CD4-positive, CD25-positive, alpha-beta regulatory T cell (primary cell): ENCODE measurements at regions not wholly inside any gene's neighbourhood (a gene's known extent, or its start where the extent isn't known, plus 50 kb on each side); places are given as distances from the start of the nearest gene placed in this dataset.

Experiments
- ATAC-seq, 2 donors: fragments of 150-1000 bp; cut with Tn5 transposase; one replicate each; pipeline ENCODE4 v1.10.0; 2021; ENCODE audit warnings: low read depth in 2 of 2, moderate number of reproducible peaks in 2 of 2, moderate library complexity in 1 of 2
- DNase-seq, 3 donors: peaks; one replicate each; pipeline versions ENCODE4 v3.0.0 to v3.0.0-alpha.2; 2012 to 2022; ENCODE audit warnings: mixed read lengths in 1 of 3
- H3K27ac ChIP-seq: one replicate; pipeline ENCODE4 v1.7.0; 2013; ENCODE audit warnings: mild to moderate bottlenecking, low read length; ENCODE audit not compliant: insufficient read depth, poor library complexity, severe bottlenecking
- H3K27me3 ChIP-seq: one replicate; pipeline ENCODE4 v1.7.0; 2013; ENCODE audit warnings: low read length; ENCODE audit not compliant: control insufficient read depth, insufficient read depth
- H3K36me3 ChIP-seq: one replicate; pipeline ENCODE4 v1.7.0; 2013; ENCODE audit warnings: mild to moderate bottlenecking, low read length, moderate library complexity; ENCODE audit not compliant: control insufficient read depth, insufficient read depth
- H3K4me1 ChIP-seq: 2 replicates; pipeline ENCODE4 v1.7.0; 2013; ENCODE audit warnings: mild to moderate bottlenecking, low read length; ENCODE audit not compliant: insufficient read depth, control insufficient read depth, poor library complexity, severe bottlenecking
- H3K4me3 ChIP-seq: one replicate; pipeline ENCODE4 v1.7.0; 2013; ENCODE audit warnings: low read depth, mild to moderate bottlenecking, low read length, moderate library complexity
- H3K9me3 ChIP-seq, 2 experiments: 1 replicate in 1 of 2; 2 replicates in 1 of 2; pipeline ENCODE4 v1.7.0; 2013; ENCODE audit warnings: low read length in 2 of 2, mild to moderate bottlenecking in 1 of 2, moderate library complexity in 1 of 2; ENCODE audit not compliant: control insufficient read depth in 2 of 2
- H3K27ac Mint-ChIP-seq, 3 donors: one replicate each; pipeline ENCODE4 v1.8.0; 2020 to 2022; ENCODE audit warnings: mild to moderate bottlenecking in 3 of 3, mixed read lengths in 3 of 3, moderate library complexity in 2 of 3
- H3K27me3 Mint-ChIP-seq: one replicate; pipeline ENCODE4 v1.8.0; 2022; ENCODE audit warnings: mild to moderate bottlenecking, mixed read lengths
- H3K36me3 Mint-ChIP-seq: one replicate; pipeline ENCODE4 v1.8.0; 2020; ENCODE audit warnings: mixed read lengths
- H3K4me1 Mint-ChIP-seq, 4 donors: one replicate each; pipeline ENCODE4 v1.8.0; 2020 to 2022; ENCODE audit warnings: mixed read lengths in 4 of 4, mild to moderate bottlenecking in 1 of 4
- H3K4me3 Mint-ChIP-seq, 4 donors: one replicate each; pipeline ENCODE4 v1.8.0; 2020 to 2022; ENCODE audit warnings: mild to moderate bottlenecking in 4 of 4, mixed read lengths in 4 of 4, moderate library complexity in 3 of 4
- H3K9me3 Mint-ChIP-seq, 7 donors: one replicate each; pipeline ENCODE4 v1.8.0; 2020 to 2022; ENCODE audit warnings: mixed read lengths in 7 of 7, mild to moderate bottlenecking in 3 of 7, moderate library complexity in 2 of 7

DNA sequence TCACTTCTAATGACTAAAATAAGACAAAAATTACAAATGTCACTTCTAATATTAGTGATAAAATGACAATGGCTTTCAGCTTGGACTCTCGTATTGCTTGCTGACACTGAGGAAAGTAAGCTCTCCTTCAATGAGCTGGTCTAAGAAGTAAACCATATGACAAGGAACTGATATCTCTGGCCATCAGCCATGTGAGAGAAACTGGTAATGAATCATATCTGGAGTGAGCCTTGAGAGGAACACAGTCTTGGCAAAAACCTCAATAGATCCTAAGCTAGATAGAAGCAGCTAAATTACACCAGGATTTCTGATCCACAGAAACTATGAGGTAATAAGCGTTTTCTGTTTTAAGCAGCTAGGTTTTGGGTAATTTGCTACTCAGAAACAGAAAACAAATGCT, 1575.1 kb downstream of the OTOL1 start:
- no peaks in the 10 kb centered on the region for H3K4me1 Mint-ChIP-seq

More for the DNA sequence above, 1575.1 kb downstream of the OTOL1 start:
- no peak overlapping the region for H3K27ac Mint-ChIP-seq
- H3K36me3 Mint-ChIP-seq, result no peaks in the 10 kb centered on the region
- Histone ChIP-seq H3K27ac (no peak overlapping the region), H3K27me3 (no peaks in the 10 kb centered on the region), H3K9me3 (peaks cover 0 to 6% of the 10 kb centered on the region in 2 experiments), H3K4me3 (no peak overlapping the region), H3K36me3 (no peaks in the 10 kb centered on the region), H3K4me1 (no peaks in the 10 kb centered on the region)
- H3K4me3 Mint-ChIP-seq, result no peak overlapping the region
- H3K27me3 Mint-ChIP-seq, result no peaks in the 10 kb centered on the region
- peaks cover 2 to 14% (median 6%) of the 10 kb centered on the region in 7 donors for H3K9me3 Mint-ChIP-seq
- no peak for ATAC-seq
- DNase-seq, result no peak
